ENCODE measurements at regions not wholly inside any gene's neighbourhood (a gene's known extent, or its start where the extent isn't known, plus 50 kb on each side); places are given as distances from the start of the nearest gene placed in this dataset.

DNA sequence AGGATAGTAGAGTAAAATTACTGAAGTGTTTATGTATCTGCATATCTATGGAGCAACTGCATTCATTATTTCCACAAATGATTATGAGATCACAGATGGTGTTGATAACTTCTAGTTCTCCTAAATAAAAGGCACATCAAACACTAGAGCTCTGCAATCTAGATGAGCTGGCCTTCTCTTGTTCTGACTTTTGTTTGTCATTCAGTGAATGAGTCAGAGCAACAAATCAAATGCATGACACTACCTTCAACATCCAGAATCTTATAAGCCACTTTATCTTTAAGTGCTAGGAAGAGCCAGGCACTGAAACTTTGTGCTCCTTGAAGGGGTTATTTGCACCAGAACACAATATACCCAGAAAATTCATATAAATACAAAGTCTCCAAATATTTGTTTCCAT, 456.0 kb downstream of the PCDH17 start (continued):
- no peak for TF ChIP-seq XBP1 (CRISPR knock-in tag; IDR thresholded peaks at IDR 0.05)
- TF ChIP-seq RBM39 (IDR thresholded peaks at IDR 0.05; ENCODE audit: low read depth, low read length, poor library complexity, severe bottlenecking): no peak
- no peak for TF ChIP-seq ZNF768 (CRISPR knock-in tag; IDR thresholded peaks at IDR 0.05)
- TF ChIP-seq, protein P1, sequence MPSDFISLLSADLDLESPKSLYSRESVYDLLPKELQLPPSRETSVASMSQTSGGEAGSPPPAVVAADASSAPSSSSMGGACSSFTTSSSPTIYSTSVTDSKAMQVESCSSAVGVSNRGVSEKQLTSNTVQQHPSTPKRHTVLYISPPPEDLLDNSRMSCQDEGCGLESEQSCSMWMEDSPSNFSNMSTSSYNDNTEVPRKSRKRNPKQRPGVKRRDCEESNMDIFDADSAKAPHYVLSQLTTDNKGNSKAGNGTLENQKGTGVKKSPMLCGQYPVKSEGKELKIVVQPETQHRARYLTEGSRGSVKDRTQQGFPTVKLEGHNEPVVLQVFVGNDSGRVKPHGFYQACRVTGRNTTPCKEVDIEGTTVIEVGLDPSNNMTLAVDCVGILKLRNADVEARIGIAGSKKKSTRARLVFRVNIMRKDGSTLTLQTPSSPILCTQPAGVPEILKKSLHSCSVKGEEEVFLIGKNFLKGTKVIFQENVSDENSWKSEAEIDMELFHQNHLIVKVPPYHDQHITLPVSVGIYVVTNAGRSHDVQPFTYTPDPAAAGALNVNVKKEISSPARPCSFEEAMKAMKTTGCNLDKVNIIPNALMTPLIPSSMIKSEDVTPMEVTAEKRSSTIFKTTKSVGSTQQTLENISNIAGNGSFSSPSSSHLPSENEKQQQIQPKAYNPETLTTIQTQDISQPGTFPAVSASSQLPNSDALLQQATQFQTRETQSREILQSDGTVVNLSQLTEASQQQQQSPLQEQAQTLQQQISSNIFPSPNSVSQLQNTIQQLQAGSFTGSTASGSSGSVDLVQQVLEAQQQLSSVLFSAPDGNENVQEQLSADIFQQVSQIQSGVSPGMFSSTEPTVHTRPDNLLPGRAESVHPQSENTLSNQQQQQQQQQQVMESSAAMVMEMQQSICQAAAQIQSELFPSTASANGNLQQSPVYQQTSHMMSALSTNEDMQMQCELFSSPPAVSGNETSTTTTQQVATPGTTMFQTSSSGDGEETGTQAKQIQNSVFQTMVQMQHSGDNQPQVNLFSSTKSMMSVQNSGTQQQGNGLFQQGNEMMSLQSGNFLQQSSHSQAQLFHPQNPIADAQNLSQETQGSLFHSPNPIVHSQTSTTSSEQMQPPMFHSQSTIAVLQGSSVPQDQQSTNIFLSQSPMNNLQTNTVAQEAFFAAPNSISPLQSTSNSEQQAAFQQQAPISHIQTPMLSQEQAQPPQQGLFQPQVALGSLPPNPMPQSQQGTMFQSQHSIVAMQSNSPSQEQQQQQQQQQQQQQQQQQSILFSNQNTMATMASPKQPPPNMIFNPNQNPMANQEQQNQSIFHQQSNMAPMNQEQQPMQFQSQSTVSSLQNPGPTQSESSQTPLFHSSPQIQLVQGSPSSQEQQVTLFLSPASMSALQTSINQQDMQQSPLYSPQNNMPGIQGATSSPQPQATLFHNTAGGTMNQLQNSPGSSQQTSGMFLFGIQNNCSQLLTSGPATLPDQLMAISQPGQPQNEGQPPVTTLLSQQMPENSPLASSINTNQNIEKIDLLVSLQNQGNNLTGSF (CRISPR knock-in tag; IDR thresholded peaks at IDR 0.05): no peak
- TF ChIP-seq RELA (CRISPR knock-in tag; IDR thresholded peaks at IDR 0.05): no peak
- TF ChIP-seq, protein P2, sequence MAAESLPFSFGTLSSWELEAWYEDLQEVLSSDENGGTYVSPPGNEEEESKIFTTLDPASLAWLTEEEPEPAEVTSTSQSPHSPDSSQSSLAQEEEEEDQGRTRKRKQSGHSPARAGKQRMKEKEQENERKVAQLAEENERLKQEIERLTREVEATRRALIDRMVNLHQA (CRISPR knock-in tag; IDR thresholded peaks at IDR 0.05): no peak
- no peak for TF ChIP-seq ZNF3 (CRISPR knock-in tag; IDR thresholded peaks at IDR 0.05)
- TF ChIP-seq JDP2 (CRISPR knock-in tag; IDR thresholded peaks at IDR 0.05; ENCODE audit: borderline replicate concordance): no peak

DNA sequence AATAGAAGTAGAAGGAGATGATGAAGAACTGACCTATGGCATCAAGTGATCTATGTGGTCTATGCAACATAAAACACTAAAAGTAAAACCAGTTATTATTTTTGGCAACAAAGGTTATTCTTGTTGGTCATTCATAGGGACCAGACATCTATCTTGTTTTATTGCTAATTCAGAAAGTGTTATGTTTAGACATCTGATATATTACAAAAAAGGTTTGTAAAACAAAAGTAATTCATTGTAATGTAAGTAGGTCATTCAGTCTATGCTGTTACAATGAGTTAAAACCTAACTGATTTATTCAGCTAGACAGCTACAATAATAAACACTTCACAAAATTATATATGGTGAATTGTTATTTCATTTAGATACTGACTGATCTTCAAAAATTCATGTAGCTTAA, 461.9 kb downstream of the PCDH17 start:
- BruUV-seq (replicated peaks): no TSS peak
- no peak for FAIRE-seq
- no peak overlapping the region for H3K27ac ChIP-seq (ENCODE audit: extremely low read length, insufficient read depth, low read length)
- no peak overlapping the region for H3K9ac ChIP-seq (ENCODE audit: insufficient read depth, low read depth, low read length)
- no peak for DNase-seq (ENCODE audit: low spot score)
- ChIA-PET CTCF (ENCODE audit: low intra/inter-chr PET ratio, low total read pairs) (no interaction called here), POLR2A (no interaction called here)
- H3K36me3 ChIP-seq (replicated peaks in 1 of 2; ENCODE audit: control insufficient read depth in 1 of 2, insufficient read depth in 2 of 2, low read length in 2 of 2): no peaks in the 10 kb centered on the region
- no peaks in the 10 kb centered on the region for H4K20me1 ChIP-seq (ENCODE audit: insufficient read depth, low read length)
- in situ Hi-C loops (cut with HindIII; ENCODE audit: extremely low pct_ligation_motif_present, low pct_unique_long_range_greater_than_20kb) (no loop called here), intact Hi-C loops (cut with micrococcal nuclease; ENCODE audit: unreplicated experiment) (no loop called here)
- no peak overlapping the region for H2AFZ ChIP-seq (ENCODE audit: low read length)
- TF ChIP-seq ZNF563 (CRISPR knock-in tag; IDR thresholded peaks at IDR 0.05) (no peak), ZNF644 (CRISPR knock-in tag; IDR thresholded peaks at IDR 0.05; ENCODE audit: low read depth) (no peak), ZKSCAN1 (IDR thresholded peaks at IDR 0.05; ENCODE audit: low read length) (no peak), ZNF564 (CRISPR knock-in tag; IDR thresholded peaks at IDR 0.05) (no peak), RBM22 (optimal IDR thresholded peaks at IDR 0.05; ENCODE audit: low read length) (no peak), ZNF460 (CRISPR knock-in tag; IDR thresholded peaks at IDR 0.05; ENCODE audit: borderline replicate concordance) (no peak)
- TF ChIP-seq, protein P3, sequence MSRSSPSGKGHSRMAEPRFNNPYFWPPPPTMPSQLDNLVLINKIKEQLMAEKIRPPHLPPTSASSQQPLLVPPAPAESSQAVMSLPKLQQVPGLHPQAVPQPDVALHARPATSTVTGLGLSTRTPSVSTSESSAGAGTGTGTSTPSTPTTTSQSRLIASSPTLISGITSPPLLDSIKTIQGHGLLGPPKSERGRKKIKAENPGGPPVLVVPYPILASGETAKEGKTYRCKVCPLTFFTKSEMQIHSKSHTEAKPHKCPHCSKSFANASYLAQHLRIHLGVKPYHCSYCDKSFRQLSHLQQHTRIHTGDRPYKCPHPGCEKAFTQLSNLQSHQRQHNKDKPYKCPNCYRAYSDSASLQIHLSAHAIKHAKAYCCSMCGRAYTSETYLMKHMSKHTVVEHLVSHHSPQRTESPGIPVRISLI (CRISPR knock-in tag; IDR thresholded peaks at IDR 0.05; ENCODE audit: borderline replicate concordance): no peak
- TF ChIP-seq, protein P4, sequence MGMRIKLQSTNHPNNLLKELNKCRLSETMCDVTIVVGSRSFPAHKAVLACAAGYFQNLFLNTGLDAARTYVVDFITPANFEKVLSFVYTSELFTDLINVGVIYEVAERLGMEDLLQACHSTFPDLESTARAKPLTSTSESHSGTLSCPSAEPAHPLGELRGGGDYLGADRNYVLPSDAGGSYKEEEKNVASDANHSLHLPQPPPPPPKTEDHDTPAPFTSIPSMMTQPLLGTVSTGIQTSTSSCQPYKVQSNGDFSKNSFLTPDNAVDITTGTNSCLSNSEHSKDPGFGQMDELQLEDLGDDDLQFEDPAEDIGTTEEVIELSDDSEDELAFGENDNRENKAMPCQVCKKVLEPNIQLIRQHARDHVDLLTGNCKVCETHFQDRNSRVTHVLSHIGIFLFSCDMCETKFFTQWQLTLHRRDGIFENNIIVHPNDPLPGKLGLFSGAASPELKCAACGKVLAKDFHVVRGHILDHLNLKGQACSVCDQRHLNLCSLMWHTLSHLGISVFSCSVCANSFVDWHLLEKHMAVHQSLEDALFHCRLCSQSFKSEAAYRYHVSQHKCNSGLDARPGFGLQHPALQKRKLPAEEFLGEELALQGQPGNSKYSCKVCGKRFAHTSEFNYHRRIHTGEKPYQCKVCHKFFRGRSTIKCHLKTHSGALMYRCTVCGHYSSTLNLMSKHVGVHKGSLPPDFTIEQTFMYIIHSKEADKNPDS (CRISPR knock-in tag; IDR thresholded peaks at IDR 0.05): no peak
- peaks cover 70% of the 10 kb centered on the region for H3K9me3 ChIP-seq (ENCODE audit: low read length)
- H3K27me3 ChIP-seq (ENCODE audit: control insufficient read depth in 1 of 2, insufficient read depth in 2 of 2, low read length in 2 of 2): no peaks in the 10 kb centered on the region
- ATAC-seq: no peak
- no peaks in the 10 kb centered on the region for H3K79me2 ChIP-seq (ENCODE audit: insufficient read depth, low read length)
- no peak overlapping the region for H3K4me2 ChIP-seq (ENCODE audit: low read depth, low read length)
- H3K4me3 ChIP-seq (replicated peaks in 1 of 3; ENCODE audit: insufficient read depth in 1 of 3, low read depth in 2 of 3, low read length in 3 of 3): no peak overlapping the region
- no peaks in the 10 kb centered on the region for H3K4me1 ChIP-seq (ENCODE audit: insufficient read depth, low read length)

Measured in HepG2 (cell line).